NAMALWA (cell line): ENCODE measurements at regions not wholly inside any gene's neighbourhood (a gene's known extent, or its start where the extent isn't known, plus 50 kb on each side); places are given as distances from the start of the nearest gene placed in this dataset.
"Not testable (repeated sequence)": the region's sequence is repeated elsewhere in the genome, so short reads cannot be mapped to it uniquely, and the experiment has no call there.

Experiments
- DNase-seq: peaks from one replicate; pipeline ENCODE4 v3.0.0-alpha.2; 2015; ENCODE audit warnings: low spot score

DNA sequence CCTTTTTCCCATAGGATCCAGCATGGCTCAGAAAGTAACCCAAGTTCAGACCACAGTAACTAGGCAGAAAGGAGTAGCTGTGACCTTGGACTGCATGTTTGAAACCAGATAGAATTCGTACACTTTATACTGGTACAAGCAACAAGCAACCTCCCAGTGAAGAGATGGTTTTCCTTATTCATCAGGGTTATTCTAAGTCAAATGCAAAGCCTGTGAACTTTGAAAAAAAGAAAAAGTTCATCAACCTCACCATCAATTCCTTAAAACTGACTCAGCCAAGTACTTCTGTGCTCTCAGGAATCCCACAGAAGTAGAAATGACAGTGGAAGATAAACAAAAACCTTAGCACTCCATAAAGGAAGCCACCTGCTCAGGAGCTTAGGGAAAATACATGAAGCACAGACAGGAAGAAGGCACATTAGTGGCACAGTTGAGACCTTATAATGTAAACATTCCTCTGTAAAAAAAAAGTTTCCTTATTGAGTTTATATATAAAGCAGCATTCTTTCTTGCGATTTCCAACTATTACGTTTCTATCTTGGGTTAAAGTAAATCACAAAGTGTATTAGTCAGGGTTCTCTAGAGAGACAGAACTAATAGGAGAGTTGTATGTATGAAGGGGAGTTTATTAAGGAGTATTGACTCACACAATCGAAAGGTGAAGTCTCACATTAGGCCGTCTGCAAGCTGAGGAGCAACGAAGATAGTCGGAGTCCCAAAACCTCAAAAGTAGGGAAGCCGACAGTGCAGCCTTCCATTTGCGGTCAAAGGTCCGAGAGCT is 398.4 kb downstream of the DAD1 start:
- DNase-seq = no peak

DNA sequence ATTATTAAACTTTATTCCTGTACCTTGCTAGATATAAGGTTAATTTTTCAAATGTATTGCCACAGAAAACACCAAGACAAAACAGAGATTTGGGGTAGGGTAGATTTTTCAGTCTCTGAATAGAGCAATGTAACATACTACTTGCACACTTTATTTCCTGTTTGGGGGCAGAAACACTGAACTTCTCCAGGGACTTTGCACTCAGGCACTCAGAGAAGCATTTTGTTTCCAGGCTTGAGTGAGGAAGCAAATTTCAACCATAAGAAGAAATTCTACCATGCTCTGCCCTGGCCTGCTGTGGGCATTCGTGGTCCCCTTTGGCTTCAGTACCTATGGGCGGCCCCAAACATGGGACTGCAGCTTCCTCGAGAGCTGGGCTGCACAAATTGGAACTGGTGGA is 399.1 kb downstream of the DAD1 start:
- DNase-seq = no peak

DNA sequence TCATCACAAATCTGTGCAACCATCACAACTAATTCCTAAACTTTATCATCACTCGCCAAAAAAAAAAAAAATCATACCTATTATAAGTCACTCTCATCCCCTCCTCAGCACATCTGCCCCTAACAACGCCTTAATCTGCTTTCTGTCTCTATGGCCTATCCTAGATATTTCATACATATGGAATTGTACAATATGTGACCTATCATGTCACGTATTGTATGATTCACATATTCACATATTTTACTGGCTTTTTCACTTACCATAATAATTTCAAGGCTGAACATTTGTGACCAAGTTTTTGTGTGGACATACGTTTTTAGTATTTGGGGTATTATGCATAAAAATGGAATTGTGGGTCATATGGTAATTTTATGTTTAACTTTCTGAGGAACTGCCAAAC is 400.7 kb downstream of the DAD1 start:
- DNase-seq = no peak

DNA sequence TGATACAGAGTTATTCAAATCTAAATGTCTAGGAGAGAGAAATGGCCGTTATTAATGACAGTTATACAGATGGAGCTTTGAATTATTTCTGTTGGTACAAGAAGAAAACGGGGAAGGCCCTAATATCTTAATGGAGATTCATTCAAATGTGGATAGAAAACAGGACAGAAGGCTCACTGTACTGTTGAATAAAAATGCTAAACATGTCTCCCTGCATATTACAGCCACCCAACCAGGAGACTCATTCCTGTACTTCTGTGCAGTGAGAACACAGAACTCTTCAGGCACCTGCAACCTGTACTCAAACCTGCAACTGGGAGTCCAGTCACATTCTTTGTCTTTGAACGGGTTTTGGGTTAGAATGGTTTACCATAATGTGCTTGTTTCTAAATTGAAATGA is 403.2 kb downstream of the DAD1 start:
- no peak for DNase-seq

DNA sequence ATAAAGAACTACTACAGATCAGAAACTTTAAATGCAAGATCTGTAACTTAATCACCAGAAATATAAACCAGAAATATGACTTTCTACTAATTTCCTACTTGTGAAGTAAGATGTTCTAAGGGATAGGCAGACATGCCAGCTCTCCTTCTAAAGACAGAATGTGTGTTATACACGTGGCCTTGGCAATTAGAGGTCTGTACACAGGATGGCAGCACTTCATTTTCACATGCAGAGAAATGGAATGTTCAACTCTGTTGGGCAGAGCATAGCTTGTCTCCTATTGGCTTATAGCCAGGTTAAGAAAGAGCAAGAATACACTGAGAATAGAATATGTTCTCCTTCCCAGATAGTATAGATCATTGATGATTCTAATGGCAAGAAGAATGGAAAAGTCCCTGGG is 403.8 kb downstream of the DAD1 start:
- peak; percentile 44 for DNase-seq

DNA sequence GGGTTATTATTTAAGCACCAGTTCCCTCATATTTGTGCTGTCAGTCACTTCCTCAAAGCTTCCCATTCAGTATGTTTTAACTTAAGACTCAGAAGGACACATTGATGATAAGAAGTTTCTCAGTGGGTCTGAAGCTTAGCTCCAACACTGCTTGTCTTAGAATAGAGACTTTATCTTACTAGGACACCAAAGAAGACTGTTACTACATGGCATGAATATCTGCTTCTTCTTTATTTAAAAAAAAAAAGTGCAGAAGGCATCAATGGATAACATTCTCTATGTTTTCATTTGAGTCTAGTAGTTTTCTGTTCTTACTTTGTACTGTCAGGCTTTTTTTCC is 404.2 kb downstream of the DAD1 start:
- no peak for DNase-seq

DNA sequence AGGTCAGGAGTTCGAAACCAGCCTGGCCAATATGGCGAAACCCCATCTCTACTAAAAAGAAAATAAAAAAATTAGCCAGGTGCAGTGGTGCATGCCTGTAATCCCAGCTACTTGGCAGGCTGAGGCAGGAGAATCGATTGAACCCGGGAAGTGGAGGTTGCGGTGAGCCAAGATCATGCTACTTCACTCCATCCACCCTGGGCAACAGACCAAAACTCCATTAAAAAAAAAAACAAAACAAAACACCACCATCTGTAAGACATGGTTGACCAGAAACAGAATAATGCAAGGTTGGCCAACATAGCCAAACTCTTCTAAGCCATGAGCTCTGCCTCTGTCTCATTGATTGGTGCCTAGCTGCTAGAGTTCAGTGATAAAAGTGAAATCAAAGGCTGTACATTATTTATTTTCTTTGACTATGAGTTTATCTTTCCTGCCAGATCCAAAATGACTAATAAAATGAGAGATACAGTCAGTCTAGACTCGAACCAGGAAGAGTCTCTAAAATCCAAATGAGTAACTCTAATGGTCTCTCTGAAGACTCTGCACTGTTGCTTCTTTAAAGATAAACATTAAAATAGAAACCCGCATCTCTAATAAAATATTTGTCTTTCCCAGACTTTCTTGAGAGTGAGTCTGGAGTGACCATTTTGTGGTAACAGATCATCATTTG is 404.7 kb downstream of the DAD1 start:
- DNase-seq = no peak

DNA sequence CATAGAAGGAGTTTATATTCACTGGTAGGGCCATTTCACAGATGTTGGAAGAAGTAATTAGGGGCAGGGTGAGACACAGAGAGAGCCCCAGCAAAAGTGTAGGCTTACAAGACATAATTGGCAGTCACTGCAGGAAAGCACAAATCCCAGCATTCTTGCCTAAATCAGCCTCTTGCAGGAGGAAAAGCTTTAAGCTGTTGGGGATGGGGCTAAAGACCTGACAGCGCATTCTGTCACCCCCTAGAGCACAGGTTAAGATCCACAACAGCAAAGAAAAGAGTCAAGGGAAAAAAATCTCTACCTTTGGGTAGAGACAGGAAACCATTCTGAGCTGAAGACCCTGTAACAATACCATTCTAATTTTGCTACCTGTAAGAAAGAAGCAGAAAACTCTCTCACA is 409.0 kb downstream of the DAD1 start:
- no peak for DNase-seq

DNA sequence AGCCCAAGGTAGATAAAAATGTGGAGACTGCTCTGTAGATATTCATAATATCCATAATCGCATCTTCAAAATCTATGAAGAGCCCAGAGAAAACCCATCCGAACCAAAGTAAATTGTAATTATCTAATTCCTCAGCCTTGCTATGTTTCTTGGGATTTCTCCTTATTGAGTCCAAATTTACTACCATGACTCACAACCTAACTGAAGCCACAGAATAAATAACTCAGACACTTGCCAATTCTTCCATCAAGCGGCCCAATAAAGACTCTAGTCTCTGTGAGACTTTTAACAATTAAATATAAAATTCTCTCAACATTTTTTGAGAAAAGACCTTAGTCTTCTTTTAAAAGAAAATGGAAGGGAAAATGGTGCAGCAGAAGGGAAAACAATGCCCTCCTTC is 409.8 kb downstream of the DAD1 start:
- no peak for DNase-seq

DNA sequence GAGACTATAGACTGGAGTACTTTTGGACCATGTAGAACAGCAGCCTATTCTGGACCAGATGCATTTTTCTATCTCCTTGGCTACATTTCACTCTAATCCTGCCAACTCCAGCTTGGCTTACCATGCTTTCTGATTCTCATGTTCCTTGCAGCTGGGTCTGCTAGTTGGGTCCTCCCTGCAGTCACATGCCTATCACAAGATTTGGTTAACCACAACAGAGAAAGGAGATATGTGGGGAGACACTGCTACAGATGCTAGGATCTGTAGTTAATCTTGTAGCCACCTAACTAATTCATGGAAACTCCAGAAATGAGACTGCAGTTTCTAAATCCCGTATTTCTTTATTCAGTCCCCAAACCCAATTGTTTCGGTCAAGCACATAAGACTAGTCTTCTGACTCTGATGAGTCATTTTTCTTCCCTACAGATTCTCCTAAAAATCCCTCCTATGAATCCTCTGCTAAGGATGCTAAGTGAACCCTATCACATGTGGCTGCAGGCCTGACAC is 410.6 kb downstream of the DAD1 start:
- no peak for DNase-seq

DNA sequence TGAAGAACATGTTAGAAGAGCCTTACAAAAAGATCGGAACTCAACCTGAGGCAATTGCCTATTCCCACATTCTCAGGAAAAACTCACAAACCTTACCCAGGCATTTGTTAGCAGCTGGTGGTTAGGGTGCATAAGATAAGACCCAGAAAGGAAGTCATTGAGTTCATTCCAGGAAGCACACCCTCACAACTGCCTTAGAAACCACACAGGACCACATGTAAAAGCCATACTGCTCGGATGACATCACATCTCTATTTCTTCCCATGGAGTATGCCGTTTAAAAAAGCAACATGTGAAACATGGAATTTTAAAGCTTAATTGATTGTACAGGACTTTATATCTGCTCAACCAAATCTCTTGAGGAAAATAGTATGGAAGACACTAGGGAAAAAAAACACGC is 411.2 kb downstream of the DAD1 start:
- DNase-seq = no peak

DNA sequence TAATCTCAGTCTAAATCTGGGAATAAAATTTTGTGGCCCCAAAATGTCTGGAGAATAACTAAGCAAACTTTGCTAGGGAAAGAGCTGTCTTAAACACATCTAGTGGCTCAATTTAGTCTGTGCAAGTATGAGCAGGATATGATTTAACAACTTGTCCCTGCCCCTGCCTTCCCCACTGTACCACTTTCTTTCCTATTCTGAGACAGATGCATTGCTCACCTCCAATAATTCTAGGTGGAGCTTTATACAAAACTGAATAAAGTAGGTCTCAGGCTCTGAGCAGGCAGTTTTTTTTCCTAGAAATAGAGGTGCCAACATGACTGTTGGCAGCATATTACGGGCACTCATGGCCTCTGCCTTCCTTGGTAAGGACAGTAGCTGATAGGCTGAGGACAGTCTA is 412.1 kb downstream of the DAD1 start:
- no peak for DNase-seq

DNA sequence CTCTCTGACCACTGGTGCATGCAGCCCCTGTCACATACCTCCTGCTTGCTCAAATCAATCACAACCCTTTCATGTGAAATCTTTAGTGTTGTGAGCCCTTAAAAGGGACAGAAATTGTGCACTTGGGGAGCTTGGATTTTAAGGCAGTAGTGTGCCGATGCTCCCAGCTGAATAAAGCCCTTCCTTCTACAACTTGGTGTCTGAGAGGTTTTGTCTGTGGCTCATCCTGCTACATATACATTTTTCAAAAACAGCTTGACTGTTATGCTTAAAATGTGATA is 413.8 kb downstream of the DAD1 start:
- not testable (repeated sequence) for DNase-seq

DNA sequence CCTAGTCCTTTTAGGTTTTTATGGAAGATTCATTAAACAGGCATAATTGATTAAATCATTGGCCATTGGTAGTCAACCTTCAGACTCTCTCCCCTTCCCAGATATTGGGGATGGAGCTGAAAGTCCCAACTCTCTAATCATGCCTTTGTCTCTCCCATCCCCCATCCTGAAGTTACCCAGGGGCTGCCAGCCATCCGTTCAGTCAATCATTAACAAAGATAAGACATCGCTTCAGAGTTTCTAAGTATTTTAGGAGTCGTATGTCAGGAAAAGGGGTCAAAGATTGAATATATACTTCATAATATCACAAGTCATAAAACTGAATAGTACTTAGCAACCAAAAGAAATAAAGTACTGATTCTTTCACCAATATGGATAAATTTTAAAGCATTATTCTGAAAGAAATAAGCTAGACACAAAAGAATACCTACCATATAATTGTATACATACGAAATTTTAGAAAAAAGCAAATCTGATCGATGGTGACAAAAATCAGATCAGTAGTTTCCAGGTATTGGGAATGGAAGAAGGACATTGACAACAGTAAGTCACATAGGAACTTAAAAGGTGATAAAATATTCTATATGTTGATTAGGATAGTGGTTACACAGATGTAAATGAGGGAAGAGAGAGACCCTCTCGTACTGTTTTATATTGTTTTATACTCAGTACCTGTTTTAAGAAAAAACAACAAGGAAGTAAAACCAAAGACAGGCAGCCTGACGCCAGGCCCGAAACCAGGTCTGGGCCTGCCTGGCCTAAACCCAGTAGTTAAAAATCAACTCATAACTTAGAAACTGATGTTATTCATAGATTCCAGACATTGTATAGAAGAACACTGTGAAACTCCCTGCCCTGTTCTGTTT is 414.4 kb downstream of the DAD1 start:
- DNase-seq = no peak

DNA sequence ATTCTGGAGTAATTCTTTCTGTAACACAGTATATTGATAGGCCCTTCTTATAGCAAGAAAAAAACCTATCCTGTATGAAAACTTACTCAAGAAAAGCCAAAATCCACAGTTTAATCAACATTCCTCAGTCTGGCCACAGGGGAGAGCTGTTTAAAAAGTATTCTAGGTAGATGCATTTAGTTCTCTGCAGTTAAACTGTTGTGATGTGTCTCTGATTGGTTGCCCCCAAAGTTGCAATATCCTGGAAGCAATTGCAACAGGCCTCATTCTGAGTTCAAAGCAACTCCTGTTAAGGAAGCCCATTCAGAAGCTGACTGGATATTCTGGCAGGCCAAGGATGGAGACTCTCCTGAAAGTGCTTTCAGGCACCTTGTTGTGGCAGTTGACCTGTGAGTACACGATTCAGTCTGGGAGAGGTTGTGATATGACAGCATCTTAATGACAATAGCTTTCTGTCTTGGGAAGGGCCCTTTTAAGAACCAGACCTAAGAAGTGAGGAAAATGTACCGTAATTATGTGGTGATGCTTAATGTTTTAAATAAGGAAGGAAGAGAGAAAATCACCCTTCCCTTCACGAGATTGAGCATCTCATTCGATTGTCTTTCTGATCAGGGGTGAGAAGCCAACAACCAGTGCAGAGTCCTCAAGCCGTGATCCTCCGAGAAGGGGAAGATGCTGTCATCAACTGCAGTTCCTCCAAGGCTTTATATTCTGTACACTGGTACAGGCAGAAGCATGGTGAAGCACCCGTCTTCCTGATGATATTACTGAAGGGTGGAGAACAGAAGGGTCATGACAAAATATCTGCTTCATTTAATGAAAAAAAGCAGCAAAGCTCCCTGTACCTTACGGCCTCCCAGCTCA is 420.7 kb downstream of the DAD1 start:
- peak; percentile 18 for DNase-seq

DNA sequence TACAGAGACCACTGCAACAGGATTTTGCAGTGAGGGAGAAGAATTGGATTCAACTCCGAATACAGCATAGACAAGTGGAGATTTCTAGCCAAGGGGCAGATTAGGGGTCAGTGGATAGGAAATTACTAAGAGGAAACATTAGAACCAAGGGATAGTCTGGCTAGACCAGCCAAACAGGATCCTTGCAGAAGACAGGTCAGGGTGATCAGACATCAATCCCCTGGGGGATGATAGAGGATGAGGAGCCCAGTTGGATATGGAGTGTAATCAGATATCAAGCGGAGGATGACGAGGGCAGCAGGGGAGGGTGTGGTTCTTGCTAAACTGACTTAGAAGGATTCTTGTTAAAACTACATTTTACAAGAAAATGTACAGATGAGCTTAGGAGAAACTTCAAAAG is 424.4 kb downstream of the DAD1 start:
- DNase-seq = no peak

DNA sequence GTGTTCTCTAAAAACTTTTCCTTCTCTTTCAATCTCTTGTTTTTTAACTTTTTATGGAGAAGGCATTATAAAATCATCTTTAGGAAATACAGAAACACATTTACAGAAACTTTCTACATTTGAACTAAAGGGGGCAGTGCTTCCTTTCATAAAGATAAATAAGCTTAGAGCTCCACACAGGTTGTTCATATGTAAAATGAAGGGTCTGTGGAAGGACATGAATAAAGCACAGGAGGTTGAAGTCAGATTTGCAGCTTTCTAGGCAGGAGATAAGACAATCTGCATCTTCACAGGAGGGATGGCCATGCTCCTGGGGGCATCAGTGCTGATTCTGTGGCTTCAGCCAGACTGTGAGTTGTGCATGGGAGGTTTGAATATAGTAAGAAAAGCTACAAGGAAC is 426.0 kb downstream of the DAD1 start:
- DNase-seq = peak; percentile 52

DNA sequence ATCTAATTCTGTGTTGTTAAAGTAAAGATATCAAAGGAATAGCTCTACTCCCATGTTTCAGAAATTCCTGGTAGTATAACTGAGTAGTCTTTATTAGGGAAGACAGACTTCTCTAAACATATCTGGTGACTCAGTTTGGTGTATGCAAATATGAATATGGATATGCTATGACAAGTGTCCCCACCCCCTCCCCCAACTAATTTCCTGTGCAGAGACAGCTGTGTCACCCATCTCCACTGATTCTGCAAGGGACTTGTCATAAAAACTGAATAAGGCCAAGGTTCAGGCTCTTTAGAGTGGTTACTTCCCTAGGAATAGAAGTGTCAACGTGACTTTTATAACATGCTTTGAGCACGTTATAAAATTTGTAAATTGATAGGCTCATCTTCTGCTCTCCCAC is 429.1 kb downstream of the DAD1 start:
- peak; percentile 44 for DNase-seq

DNA sequence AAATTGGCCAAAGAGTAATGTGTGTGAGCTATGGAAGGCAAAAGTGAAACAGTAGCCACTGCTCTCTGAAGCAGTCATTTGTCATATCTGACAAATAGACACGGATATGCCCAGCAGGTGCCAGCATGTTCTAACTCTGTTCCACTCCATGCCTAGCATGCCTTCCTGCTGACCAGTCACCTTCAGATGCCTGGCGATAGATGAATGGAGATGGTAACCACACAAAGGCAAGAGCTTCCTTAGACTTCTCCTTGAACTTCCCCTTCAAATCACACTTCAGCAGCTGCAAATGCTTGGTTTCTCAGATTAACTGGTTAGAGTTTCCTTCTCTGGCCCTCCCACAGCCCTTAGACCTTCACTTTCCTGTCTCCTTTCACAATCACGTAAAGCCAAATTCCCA is 429.9 kb downstream of the DAD1 start:
- DNase-seq = no peak

DNA sequence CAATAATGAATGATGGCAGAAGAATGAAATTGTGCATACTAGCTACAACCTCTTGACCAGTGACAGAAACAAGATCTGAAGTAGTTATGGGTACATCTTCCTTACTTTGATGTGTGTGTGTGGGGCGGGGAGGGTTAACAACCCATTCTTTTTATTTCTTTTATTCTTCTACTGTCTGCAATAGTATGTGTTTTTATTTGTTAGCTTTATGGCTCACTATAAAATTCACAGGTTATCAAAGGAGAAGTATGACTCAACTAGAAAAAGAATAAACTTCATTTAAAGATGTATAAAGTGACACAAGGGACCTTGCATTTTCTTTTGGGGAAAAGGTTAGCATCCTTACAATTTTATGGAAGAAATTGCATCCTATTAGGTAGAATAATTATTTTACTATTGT is 430.5 kb downstream of the DAD1 start:
- DNase-seq = no peak

DNA sequence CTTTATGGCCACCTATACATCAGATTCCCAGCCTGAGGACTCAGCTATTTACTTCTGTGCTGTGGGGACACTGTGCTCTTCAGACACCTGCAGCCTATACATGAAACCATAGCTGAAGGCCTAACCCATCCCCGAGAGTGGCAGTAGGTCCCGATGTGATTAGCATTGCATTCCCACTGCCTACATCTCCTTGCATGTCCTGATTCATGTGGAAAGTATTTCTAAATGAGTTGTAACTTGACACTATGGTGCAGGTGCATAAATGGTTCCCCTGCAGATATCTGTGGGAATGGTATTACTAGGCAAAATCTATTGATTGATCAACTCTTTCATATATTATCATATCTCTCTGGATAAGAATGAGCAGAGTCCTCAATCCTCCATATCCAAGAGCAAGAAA is 433.5 kb downstream of the DAD1 start:
- no peak for DNase-seq

DNA sequence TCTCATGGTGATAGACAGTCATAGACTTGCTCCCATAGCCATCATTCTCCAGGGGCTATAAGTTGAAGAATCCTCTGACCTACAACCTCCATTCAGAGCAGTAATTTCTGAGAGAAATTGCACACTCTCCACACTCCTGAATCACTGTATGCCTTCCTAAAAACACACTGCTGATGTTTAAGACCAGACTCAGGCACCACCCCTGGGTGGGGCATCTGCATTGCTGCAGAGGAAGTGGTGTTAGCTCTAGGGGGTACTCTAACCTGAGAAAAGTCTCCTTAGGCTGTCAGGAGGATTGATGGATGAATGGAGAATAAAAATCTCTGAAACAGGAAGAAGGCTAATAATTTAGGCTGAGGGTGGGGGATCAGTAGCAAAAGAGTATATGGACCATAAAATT is 436.1 kb downstream of the DAD1 start:
- no peak for DNase-seq
